CD14-positive monocyte (primary cell): ENCODE measurements at regions not wholly inside any gene's neighbourhood (a gene's known extent, or its start where the extent isn't known, plus 50 kb on each side); places are given as distances from the start of the nearest gene placed in this dataset.

Experiments
- DNase-seq, 3 donors: peaks; one replicate each; pipeline ENCODE4 v3.0.0-alpha.2; 2011 to 2022
- H2AFZ ChIP-seq: 2 replicates; pipeline ENCODE4 v1.6.0; 2012; ENCODE audit warnings: mild to moderate bottlenecking, low read depth, low read length, inconsistent platforms; ENCODE audit not compliant: insufficient read depth, poor library complexity, severe bottlenecking
- H3K27ac ChIP-seq, 2 donors: 1 replicate in 1 of 2; 2 replicates in 1 of 2; pipeline ENCODE4 v1.5.1; 2012 to 2013; ENCODE audit warnings: low read length in 2 of 2, control low read depth in 1 of 2, inconsistent platforms in 1 of 2, low read depth in 1 of 2, mild to moderate bottlenecking in 1 of 2
- H3K27me3 ChIP-seq, 2 donors: one replicate each; pipeline versions ENCODE4 v1.6.0 to v1.6.1; 2011 to 2013; ENCODE audit warnings: low read length in 2 of 2; ENCODE audit not compliant: control insufficient read depth in 2 of 2, insufficient read depth in 2 of 2
- H3K36me3 ChIP-seq, 2 donors: replicated peaks in 1 of 2; 1 replicate in 1 of 2; 2 replicates in 1 of 2; pipeline versions ENCODE4 v1.5.1 to v1.6.1; 2012 to 2013; ENCODE audit warnings: low read length in 2 of 2, control low read depth in 1 of 2, inconsistent platforms in 1 of 2, mild to moderate bottlenecking in 1 of 2; ENCODE audit not compliant: insufficient read depth in 2 of 2, control insufficient read depth in 1 of 2
- H3K4me1 ChIP-seq, 2 donors: 1 replicate in 1 of 2; 2 replicates in 1 of 2; pipeline versions ENCODE4 v1.5.1 to v1.6.1; 2012 to 2013; ENCODE audit warnings: low read length in 2 of 2, control low read depth in 1 of 2, inconsistent platforms in 1 of 2, mild to moderate bottlenecking in 1 of 2, moderate library complexity in 1 of 2; ENCODE audit not compliant: insufficient read depth in 2 of 2, control insufficient read depth in 1 of 2
- H3K4me2 ChIP-seq: replicated peaks from 2 replicates; pipeline ENCODE3; 2012; ENCODE audit warnings: low read length, moderate library complexity, mild to moderate bottlenecking; ENCODE audit not compliant: poor library complexity, severe bottlenecking; ENCODE audit errors: extremely low read depth
- H3K4me3 ChIP-seq, 3 experiments: fragments of 200-600 bp in 1 of 3; sonication (generic) in 1 of 3; replicated peaks in 1 of 3; 1 replicate in 2 of 3; 2 replicates in 1 of 3; pipeline ENCODE4 v1.5.1; 2011 to 2013; ENCODE audit warnings: low read length in 3 of 3, mild to moderate bottlenecking in 3 of 3, control low read depth in 2 of 3, low read depth in 2 of 3, inconsistent platforms in 1 of 3, moderate library complexity in 1 of 3
- H3K79me2 ChIP-seq: 2 replicates; pipeline ENCODE4 v1.6.0; 2012; ENCODE audit warnings: mild to moderate bottlenecking, control low read depth, inconsistent platforms, low read length, moderate library complexity; ENCODE audit not compliant: insufficient read depth
- H3K9ac ChIP-seq: 2 replicates; pipeline ENCODE4 v1.6.0; 2017; ENCODE audit warnings: low read length, mild to moderate bottlenecking; ENCODE audit not compliant: insufficient read depth, poor library complexity, severe bottlenecking
- H3K9me3 ChIP-seq, 2 donors: replicated peaks in 1 of 2; 1 replicate in 1 of 2; 2 replicates in 1 of 2; pipeline versions ENCODE4 v1.5.1 to v1.6.1; 2012 to 2013; ENCODE audit warnings: low read length in 2 of 2, control low read depth in 1 of 2; ENCODE audit not compliant: control insufficient read depth in 1 of 2, insufficient read depth in 1 of 2
- H4K20me1 ChIP-seq: 2 replicates; pipeline ENCODE4 v1.6.0; 2012; ENCODE audit warnings: mild to moderate bottlenecking, low read length, control low read depth, moderate library complexity; ENCODE audit not compliant: insufficient read depth
- H3K27ac Mint-ChIP-seq, 7 donors: one replicate each; pipeline ENCODE4 v1.8.0; 2020; ENCODE audit warnings: mild to moderate bottlenecking in 7 of 7, mixed read lengths in 7 of 7, moderate library complexity in 6 of 7, inconsistent platforms in 2 of 7
- H3K27me3 Mint-ChIP-seq, 3 donors: one replicate each; pipeline ENCODE4 v1.8.0; 2021 to 2022; ENCODE audit warnings: low read depth in 3 of 3, mild to moderate bottlenecking in 3 of 3, mixed read lengths in 3 of 3, moderate library complexity in 3 of 3, inconsistent platforms in 1 of 3
- H3K36me3 Mint-ChIP-seq, 2 donors: one replicate each; pipeline ENCODE4 v1.8.0; 2020; ENCODE audit warnings: mixed read lengths in 2 of 2, inconsistent platforms in 1 of 2, mild to moderate bottlenecking in 1 of 2
- H3K4me1 Mint-ChIP-seq: one replicate; pipeline ENCODE4 v1.8.0; 2020; ENCODE audit warnings: mild to moderate bottlenecking, mixed read lengths
- H3K4me3 Mint-ChIP-seq, 2 donors: one replicate each; pipeline ENCODE4 v1.8.0; 2020; ENCODE audit warnings: mild to moderate bottlenecking in 2 of 2, mixed read lengths in 2 of 2, moderate library complexity in 1 of 2
- H3K9me3 Mint-ChIP-seq, 7 donors: one replicate each; pipeline ENCODE4 v1.8.0; 2020 to 2022; ENCODE audit warnings: mixed read lengths in 7 of 7, mild to moderate bottlenecking in 6 of 7, moderate library complexity in 6 of 7, inconsistent platforms in 2 of 7
- WGBS: methylation state at CpG from one replicate; pipeline ENCODE4 v1.1.5; 2013; ENCODE audit warnings: missing lambda C conversion rate; ENCODE audit not compliant: insufficient coverage; 5-methylcytosine and 5-hydroxymethylcytosine counted together
- intact Hi-C, 2 donors: fragments of 100-400 bp; cut with micrococcal nuclease; formaldehyde crosslinking; loops; one replicate each; pipeline versions ENCODE4 v1.15.0 to v1.15.1; 2023
- TF ChIP-seq, protein P1 (sequence below): fragments of 200-600 bp; IDR thresholded peaks from one replicate; pipeline ENCODE4 v1.8.0; 2022; ENCODE audit warnings: antibody characterized with exemption, mild to moderate bottlenecking

GRCh38 chr4:27189683-27190082 is 329.0 kb downstream of the STIM2 start:
- Histone ChIP-seq H3K27ac (no peak overlapping the region), H3K4me1 (no peaks in the 10 kb centered on the region), H3K9ac (no peak overlapping the region), H2AFZ (no peak overlapping the region), H3K36me3 (no peaks in the 10 kb centered on the region), H3K27me3 (no peaks in the 10 kb centered on the region), H3K4me2 (no peak overlapping the region), H4K20me1 (no peaks in the 10 kb centered on the region), H3K4me3 (no peak overlapping the region), H3K79me2 (no peaks in the 10 kb centered on the region), H3K9me3 (no peaks in the 10 kb centered on the region)
- no peak for DNase-seq
- H3K27ac Mint-ChIP-seq, result no peak overlapping the region
- intact Hi-C loops, result no loop called here
- H3K27me3 Mint-ChIP-seq, result peaks cover 0 to 2% (median 0%) of the 10 kb centered on the region in 3 donors
- TF ChIP-seq, protein P1, sequence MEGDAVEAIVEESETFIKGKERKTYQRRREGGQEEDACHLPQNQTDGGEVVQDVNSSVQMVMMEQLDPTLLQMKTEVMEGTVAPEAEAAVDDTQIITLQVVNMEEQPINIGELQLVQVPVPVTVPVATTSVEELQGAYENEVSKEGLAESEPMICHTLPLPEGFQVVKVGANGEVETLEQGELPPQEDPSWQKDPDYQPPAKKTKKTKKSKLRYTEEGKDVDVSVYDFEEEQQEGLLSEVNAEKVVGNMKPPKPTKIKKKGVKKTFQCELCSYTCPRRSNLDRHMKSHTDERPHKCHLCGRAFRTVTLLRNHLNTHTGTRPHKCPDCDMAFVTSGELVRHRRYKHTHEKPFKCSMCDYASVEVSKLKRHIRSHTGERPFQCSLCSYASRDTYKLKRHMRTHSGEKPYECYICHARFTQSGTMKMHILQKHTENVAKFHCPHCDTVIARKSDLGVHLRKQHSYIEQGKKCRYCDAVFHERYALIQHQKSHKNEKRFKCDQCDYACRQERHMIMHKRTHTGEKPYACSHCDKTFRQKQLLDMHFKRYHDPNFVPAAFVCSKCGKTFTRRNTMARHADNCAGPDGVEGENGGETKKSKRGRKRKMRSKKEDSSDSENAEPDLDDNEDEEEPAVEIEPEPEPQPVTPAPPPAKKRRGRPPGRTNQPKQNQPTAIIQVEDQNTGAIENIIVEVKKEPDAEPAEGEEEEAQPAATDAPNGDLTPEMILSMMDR, result no peak
- no peaks in the 10 kb centered on the region for H3K36me3 Mint-ChIP-seq
- no peaks in the 10 kb centered on the region for H3K4me1 Mint-ChIP-seq
- H3K4me3 Mint-ChIP-seq, result no peak overlapping the region
- H3K9me3 Mint-ChIP-seq, result peaks cover 0 to 2% (median 1%) of the 10 kb centered on the region in 7 donors
- WGBS, result 93% methylated on average over 5 of the region's 6 CpGs

DNA sequence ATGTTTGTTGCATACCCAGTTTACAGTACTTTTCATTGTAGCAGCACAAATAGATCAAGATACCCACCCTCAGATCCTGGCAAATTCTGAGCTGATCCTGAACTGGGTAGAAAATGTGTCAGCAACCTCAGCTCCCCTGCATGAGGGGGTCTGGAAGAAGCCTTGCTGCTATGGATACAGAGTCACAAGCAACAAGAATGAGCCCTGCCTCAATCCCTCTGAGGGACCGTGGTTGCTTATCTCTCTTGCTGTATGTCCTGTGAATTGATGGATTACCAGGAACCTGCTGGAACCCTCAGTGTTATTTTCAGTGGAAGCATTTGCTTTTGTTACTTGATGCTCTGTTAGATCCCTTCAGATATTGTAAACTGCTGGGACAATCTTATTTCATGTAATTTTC is 331.0 kb downstream of the STIM2 start:
- Mint-ChIP-seq H3K9me3 (peaks cover 0 to 2% (median 1%) of the 10 kb centered on the region in 7 donors), H3K27ac (no peak overlapping the region), H3K4me1 (no peaks in the 10 kb centered on the region), H3K36me3 (no peaks in the 10 kb centered on the region), H3K4me3 (no peak overlapping the region), H3K27me3 (peaks cover 0 to 2% (median 0%) of the 10 kb centered on the region in 3 donors)
- Histone ChIP-seq H3K27ac (no peak overlapping the region), H2AFZ (no peak overlapping the region), H4K20me1 (no peaks in the 10 kb centered on the region), H3K9me3 (no peaks in the 10 kb centered on the region), H3K4me1 (no peaks in the 10 kb centered on the region), H3K4me2 (no peak overlapping the region), H3K4me3 (no peak overlapping the region), H3K36me3 (no peaks in the 10 kb centered on the region), H3K79me2 (no peaks in the 10 kb centered on the region), H3K9ac (no peak overlapping the region), H3K27me3 (no peaks in the 10 kb centered on the region)
- 67% methylated on average over 1 of the region's 1 CpG for WGBS
- DNase-seq, result no peak
- intact Hi-C loops, result no loop called here
- TF ChIP-seq, protein P1, result no peak
